Skin epidermis (tissue), 12 donors: ENCODE measurements at regions not wholly inside any gene's neighbourhood (a gene's known extent, or its start where the extent isn't known, plus 50 kb on each side); places are given as distances from the start of the nearest gene placed in this dataset.

Source experiments
- H3K27ac ChIP-seq, 21 experiments: fragments of 200-600 bp; sonication (generic) in 11 of 21; one replicate each; pipeline ENCODE4 v1.5.0; 2020; ENCODE audit warnings: mild to moderate bottlenecking in 3 of 21, inconsistent platforms in 2 of 21, moderate library complexity in 2 of 21
- H3K4me3 ChIP-seq, 7 experiments: fragments of 200-600 bp; sonication (generic) in 2 of 7; one replicate each; pipeline ENCODE4 v1.5.0; 2020; ENCODE audit warnings: inconsistent platforms in 2 of 7, mild to moderate bottlenecking in 2 of 7, moderate library complexity in 1 of 7

DNA sequence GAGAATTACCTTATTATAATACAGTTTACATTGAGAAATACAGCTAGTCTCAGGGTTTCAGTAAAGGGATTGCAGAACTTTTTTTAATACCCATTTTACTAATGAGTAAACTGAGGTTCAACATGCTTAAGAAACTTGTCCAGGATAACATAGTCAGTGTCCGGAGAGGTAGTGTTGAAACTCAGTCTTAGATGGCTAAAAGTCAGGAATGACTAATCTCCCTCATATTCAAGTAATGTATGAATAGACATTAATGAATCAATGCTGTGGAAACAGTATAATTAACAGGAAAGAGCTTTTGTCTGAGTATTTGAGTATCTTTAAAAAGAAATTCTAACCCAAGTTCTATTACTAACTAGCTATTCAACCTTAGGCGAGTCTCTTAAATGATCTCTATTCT is 397.6 kb downstream of the PLA2G4A start:
- Histone ChIP-seq H3K4me3 (no peak overlapping the region), H3K27ac (no peak overlapping the region)

- Histone ChIP-seq H3K27ac (no peak overlapping the region), H3K4me3 (no peak overlapping the region)
These were observed 400.0 kb downstream of the PLA2G4A start for GRCh38 chr1:187228790-187229189.

DNA sequence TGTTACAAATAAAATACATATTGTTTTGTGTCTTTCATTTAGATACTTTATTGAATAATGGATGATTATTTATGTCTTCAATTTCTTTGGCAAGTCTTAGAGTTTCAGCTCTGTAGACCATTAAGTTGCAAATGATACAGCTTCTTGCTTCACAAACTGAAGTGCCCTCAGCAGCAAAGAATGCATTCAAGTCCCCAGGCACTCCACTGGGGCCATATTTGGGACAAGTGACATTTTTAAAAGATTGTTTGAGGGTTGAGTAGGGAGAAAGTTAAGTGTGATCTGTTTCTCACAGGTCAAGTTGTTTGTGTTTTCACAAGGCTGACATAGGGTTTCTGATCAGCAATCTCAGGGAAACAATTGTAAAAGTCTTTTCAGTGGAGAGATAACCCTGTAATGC is 400.7 kb downstream of the PLA2G4A start:
- H3K27ac ChIP-seq, result no peak overlapping the region
- no peak overlapping the region for H3K4me3 ChIP-seq

DNA sequence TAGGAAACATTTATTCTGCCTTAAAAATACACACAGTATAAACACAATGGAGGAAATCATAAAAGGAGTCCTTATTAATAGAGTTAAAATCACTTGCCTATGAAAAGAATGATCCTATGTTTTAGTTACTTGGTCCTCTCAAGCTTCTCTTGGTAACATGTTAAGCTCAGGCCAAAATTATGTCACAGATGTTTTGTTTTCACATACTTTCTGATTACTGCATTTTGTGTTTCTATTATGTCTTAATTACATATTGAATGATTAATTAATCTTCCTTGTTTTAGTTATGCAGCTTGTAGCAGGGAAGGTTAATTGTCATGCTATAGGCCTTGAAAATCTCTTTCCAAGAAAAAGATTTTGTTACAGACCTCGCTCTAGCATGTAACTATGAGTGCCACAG is 406.0 kb downstream of the PLA2G4A start:
- Histone ChIP-seq H3K4me3 (no peak overlapping the region), H3K27ac (no peak overlapping the region)

GRCh38 chr1:187236199-187236598 is 407.4 kb downstream of the PLA2G4A start:
- H3K27ac ChIP-seq, result no peak overlapping the region
- no peak overlapping the region for H3K4me3 ChIP-seq

DNA sequence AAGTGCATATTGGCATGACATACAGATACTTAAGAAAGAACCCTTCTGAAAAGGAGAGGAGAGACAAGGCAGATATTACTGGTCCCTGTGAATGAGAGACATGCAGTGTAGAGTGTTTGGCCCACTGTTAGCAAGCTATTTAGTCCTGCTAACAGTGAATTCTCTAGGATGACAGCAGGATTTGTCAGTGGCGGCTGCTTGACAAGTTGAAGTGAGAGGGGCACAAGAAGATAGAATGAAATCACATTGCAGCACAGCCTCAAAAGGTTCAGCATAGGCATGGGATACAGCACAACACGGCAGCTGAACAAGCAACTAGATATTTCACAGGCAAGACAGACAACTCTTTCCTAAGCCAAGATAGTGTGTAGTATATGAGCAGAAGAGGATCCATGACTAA is 407.9 kb downstream of the PLA2G4A start:
- Histone ChIP-seq H3K4me3 (no peak overlapping the region), H3K27ac (no peak overlapping the region)

GRCh38 chr1:187237542-187237941 is 408.8 kb downstream of the PLA2G4A start:
- no peak overlapping the region for H3K27ac ChIP-seq
- no peak overlapping the region for H3K4me3 ChIP-seq

DNA sequence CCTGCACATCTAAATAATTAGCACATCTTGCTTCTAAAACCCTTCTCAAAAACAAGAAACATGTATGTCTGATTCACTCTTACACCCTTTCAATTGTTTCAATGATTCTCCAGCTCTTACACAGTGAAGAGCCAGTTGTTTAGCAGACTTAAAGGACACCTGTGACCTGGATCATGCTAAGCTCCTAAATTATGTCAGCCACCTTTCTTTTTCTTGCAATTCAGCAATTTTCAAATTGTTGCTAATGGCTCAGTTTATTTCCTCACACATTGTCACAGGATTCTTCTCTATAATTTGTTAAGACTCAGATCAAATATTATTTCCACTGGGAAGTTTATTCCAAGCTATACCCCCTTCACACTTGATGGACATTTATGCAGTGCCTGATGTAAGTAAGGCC is 413.2 kb downstream of the PLA2G4A start:
- H3K27ac ChIP-seq, result no peak overlapping the region
- H3K4me3 ChIP-seq, result no peak overlapping the region

DNA sequence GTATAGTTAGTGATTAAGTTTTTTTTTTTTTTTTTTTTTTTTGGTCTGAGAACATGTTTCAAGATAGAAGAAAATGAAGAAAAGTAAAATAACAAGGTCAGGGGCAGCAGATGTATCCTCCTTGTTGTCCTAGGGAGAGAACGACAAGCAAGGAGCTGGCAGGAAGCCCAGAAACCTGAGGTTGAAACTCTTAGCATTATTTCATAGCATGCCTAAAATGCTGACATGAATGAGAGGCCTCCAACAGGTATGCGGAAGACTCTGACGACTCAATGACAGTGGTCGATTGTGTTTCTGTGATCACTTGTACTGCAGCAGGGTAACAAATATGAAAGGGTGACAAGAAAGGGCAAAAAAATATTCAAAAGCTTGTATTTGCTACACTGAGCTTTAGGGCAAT is 415.9 kb downstream of the PLA2G4A start:
- no peak overlapping the region for H3K4me3 ChIP-seq
- no peak overlapping the region for H3K27ac ChIP-seq

DNA sequence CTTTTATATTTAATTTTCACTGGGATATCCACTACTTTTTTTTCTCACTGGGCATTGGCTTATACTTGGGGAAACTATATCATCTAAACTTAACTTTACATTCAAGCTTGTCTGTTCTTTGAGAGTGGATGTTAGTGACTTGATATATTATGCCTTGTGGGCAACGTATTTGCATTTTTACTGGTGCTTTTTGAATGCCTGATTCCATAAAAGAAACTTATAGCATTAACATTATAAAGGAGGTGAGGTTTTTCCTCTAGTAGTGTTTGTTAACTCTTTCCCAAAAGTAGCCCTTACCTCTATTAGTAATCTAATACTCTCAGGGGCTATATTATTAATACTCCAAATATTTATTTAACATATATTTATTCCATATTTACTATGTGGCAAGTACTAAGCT is 416.5 kb downstream of the PLA2G4A start:
- Histone ChIP-seq H3K4me3 (no peak overlapping the region), H3K27ac (no peak overlapping the region)

DNA sequence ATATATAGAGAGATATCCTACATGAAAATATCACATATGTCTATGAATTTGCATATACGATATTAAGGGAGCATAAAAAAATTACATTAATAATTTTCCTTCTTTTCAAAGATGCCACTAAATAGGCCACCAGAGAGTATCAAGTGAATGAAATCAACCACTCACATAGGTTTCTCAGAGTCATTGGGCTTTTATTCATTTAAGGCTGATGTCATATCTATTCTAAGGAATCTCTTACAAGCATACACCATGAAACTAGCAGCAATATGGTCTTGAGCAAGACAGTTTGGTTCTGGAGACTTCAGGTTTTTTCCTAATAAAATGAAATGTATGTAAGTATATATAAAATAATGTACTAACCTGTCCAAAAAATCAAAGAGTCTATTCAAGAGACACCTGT is 420.4 kb downstream of the PLA2G4A start:
- no peak overlapping the region for H3K27ac ChIP-seq

DNA sequence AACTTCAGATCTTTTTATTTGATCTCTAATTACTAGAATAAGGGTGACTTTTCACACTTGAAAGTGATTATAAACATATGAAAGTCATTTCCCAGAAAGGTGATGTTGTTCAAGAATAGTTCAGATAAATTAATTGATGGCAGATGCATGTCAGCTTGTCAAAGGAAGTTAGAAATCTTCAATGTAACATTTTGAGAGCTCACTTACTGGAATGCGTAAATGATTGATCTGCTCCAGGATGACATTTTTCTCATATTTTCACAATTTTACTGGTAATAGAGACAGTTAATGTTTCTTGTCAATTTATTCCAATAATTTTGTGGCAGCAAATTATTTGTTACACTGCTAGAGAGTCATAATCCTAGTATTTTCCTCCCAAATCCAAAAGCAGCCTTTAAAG is 424.2 kb downstream of the PLA2G4A start:
- no peak overlapping the region for H3K4me3 ChIP-seq
- H3K27ac ChIP-seq, result no peak overlapping the region

More for the DNA sequence above, 420.4 kb downstream of the PLA2G4A start:
- no peak overlapping the region for H3K4me3 ChIP-seq

DNA sequence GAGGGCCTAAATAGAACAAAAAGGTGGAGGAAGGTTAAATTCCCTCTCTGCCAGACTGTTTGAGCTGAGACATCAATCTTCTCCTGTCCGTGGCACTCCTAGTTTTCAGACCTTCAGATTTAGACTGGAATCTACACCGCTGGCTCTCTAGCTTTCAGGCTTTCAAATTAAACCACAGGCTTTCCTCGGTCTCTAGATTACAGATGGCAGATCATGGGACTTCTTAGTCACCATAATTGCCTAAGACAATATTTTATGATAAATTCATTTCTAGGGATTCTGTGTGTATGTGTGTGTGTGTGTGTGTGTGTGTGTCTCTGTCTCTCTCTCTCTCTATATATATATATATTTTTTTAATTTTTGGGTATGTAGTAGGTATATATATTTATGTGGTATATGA is 428.7 kb downstream of the PLA2G4A start:
- Histone ChIP-seq H3K27ac (no peak overlapping the region), H3K4me3 (no peak overlapping the region)

GRCh38 chr1:187261637-187262036 is 432.9 kb downstream of the PLA2G4A start:
- no peak overlapping the region for H3K4me3 ChIP-seq
- H3K27ac ChIP-seq, result no peak overlapping the region

GRCh38 chr1:187262731-187263130 is 434.0 kb downstream of the PLA2G4A start:
- Histone ChIP-seq H3K4me3 (no peak overlapping the region), H3K27ac (no peak overlapping the region)

- H3K27ac ChIP-seq, result no peak overlapping the region
- no peak overlapping the region for H3K4me3 ChIP-seq
These were observed 436.4 kb downstream of the PLA2G4A start for GRCh38 chr1:187264995-187265602.

DNA sequence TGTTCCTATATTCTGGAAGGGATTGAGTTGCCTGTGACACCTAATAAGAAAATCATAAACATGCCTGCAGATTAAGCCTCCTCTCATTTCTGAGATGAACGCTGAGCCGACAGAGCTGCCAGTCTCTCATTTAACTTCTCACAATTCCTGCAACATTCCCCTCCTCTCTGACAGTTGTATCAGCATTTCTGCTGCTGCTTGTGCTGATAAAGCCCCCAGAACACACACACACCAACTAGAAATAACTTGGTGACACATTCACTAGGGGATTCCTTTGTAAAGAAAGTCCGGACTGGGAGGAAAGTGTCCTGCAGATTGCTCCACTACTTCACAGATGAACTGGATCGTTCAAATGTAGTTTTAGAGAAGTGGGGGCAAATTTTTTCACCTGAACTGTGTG is 437.3 kb downstream of the PLA2G4A start:
- Histone ChIP-seq H3K27ac (no peak overlapping the region), H3K4me3 (no peak overlapping the region)

- H3K4me3 ChIP-seq, result no peak overlapping the region
These were observed 439.1 kb downstream of the PLA2G4A start for GRCh38 chr1:187267827-187268226.

GRCh38 chr1:187270256-187270655 is 441.5 kb downstream of the PLA2G4A start:
- no peak overlapping the region for H3K4me3 ChIP-seq
- no peak overlapping the region for H3K27ac ChIP-seq

More at GRCh38 chr1:187267827-187268226, 439.1 kb downstream of the PLA2G4A start:
- no peak overlapping the region for H3K27ac ChIP-seq

DNA sequence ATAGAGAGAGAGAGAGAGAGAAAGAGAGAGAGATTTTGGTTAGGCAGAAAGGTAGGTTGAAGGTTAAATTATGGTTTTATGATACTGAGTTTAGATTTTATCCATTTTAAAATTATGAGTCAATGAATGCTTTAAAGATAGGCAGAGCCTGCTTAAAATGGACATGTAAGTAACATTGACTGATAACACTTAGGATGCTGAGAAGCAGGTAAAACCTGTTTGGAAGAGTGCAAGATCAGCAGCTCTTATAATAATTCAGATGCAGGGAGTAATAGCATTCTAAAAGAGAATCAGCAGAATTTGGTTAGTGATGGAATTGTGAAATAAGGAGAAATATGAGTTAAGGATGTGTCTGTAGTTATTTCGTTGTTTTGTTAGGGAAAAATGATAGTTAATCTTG is 446.6 kb downstream of the PLA2G4A start:
- no peak overlapping the region for H3K27ac ChIP-seq
- H3K4me3 ChIP-seq, result no peak overlapping the region

DNA sequence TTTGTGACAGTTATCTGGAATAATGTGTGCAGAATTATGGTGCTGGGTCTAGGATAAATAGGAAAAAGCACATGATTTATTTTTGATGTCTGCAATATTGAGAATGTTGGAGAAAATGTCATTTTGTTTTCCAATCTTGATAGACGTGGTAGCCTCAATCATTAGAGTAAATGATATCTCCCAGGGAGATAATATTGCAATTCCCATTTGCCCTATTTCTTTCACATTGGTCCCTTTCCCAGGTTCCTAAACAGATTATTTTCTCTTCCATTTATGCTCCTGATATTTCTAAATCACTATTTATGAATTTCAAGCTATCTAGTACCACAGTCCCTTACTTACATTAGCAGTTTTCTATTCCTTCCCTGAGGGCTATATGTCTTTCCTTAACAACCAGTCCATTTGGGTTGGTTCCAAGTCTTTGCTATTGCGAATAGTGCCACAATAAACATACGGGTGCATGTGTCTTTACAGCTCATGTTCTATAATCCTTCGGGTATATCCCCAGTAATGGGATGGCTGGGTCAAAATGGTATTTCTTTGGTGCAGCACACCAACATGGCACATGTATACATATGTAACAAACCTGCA is 447.3 kb downstream of the PLA2G4A start:
- H3K4me3 ChIP-seq, result no peak overlapping the region
- no peak overlapping the region for H3K27ac ChIP-seq

DNA sequence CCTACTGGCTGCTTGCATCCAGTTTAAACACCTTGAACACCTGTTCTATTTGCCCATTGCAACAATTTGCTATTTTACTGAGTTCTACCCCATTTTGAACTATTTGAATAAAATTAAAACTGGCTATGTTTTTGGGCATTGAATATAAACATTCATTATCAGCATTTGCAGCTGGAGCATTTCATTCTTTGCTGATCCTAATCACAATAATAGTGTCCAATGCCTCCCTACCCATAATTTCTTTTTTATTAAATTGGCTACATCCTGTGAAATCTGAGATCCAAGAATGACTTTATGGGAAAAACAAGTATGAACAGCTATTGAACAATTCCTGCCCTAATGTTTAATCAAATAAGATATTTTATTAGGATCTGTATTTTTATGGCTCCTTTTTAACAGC is 447.9 kb downstream of the PLA2G4A start:
- no peak overlapping the region for H3K4me3 ChIP-seq
- no peak overlapping the region for H3K27ac ChIP-seq
